ENCODE measurements at regions not wholly inside any gene's neighbourhood (a gene's known extent, or its start where the extent isn't known, plus 50 kb on each side); places are given as distances from the start of the nearest gene placed in this dataset.

DNA sequence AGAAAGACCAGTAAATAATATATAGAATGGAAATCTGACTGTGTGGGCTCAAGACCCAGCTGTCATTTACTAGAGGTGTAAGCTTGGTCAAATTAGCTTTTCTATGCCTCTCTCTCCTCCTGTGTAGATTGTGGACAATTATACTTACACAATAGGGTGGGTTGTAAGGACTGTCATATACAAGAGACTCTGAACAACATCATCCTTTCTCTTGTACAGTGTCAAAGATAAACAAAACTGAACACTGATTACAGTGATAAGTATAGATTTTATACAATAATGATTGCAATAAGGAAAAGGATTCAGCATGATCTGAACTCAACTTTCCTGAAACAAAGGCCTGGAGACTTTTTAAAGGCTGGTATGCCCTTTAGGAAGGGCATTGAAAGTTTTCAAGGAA lies 429.2 kb upstream of the HS3ST1 start:
- Histone ChIP-seq H4K20me1 (ENCODE audit: control insufficient read depth, extremely low read depth, insufficient read depth, low read length) (no peaks in the 10 kb centered on the region), H3K9me3 (ENCODE audit: control insufficient read depth, low read depth, low read length) (no peaks in the 10 kb centered on the region), H3K4me2 (ENCODE audit: control insufficient read depth, extremely low read depth, insufficient read depth, low read depth, low read length) (no peak overlapping the region), H3K4me3 (ENCODE audit: control insufficient read depth in 2 of 3, extremely low read depth in 1 of 3, insufficient read depth in 2 of 3, low read depth in 1 of 3, low read length in 3 of 3) (no peak overlapping the region), H3K4me1 (ENCODE audit: control insufficient read depth, extremely low read depth, insufficient read depth, low read length) (no peaks in the 10 kb centered on the region), H3K36me3 (ENCODE audit: control insufficient read depth in 2 of 2, extremely low read depth in 1 of 2, insufficient read depth in 2 of 2, low read length in 2 of 2) (no peaks in the 10 kb centered on the region), H3K9ac (ENCODE audit: control insufficient read depth, extremely low read depth, insufficient read depth, low read length) (no peak overlapping the region), H3K27ac (ENCODE audit: control insufficient read depth, insufficient read depth, low read length) (no peak overlapping the region), H3K9me1 (ENCODE audit: control insufficient read depth, extremely low read depth, insufficient read depth, low read length) (no peaks in the 10 kb centered on the region), H3K79me2 (ENCODE audit: control insufficient read depth, insufficient read depth, low read length) (no peaks in the 10 kb centered on the region), H3K27me3 (ENCODE audit: control insufficient read depth, extremely low read depth, insufficient read depth, low read length) (no peaks in the 10 kb centered on the region), H2AFZ (ENCODE audit: control insufficient read depth, low read length) (no peak overlapping the region)
- DNase-seq (ENCODE audit: low read depth, low spot score), result no peak
- TF ChIP-seq, protein P1, sequence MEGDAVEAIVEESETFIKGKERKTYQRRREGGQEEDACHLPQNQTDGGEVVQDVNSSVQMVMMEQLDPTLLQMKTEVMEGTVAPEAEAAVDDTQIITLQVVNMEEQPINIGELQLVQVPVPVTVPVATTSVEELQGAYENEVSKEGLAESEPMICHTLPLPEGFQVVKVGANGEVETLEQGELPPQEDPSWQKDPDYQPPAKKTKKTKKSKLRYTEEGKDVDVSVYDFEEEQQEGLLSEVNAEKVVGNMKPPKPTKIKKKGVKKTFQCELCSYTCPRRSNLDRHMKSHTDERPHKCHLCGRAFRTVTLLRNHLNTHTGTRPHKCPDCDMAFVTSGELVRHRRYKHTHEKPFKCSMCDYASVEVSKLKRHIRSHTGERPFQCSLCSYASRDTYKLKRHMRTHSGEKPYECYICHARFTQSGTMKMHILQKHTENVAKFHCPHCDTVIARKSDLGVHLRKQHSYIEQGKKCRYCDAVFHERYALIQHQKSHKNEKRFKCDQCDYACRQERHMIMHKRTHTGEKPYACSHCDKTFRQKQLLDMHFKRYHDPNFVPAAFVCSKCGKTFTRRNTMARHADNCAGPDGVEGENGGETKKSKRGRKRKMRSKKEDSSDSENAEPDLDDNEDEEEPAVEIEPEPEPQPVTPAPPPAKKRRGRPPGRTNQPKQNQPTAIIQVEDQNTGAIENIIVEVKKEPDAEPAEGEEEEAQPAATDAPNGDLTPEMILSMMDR (optimal IDR thresholded peaks at IDR 0.05 in 1 of 3, IDR thresholded peaks at IDR 0.05 in 1 of 3, conservative IDR thresholded peaks at IDR 0.05 in 1 of 3; ENCODE audit: extremely low read depth in 1 of 3, insufficient read depth in 2 of 3, low read length in 3 of 3), result no peak
- TF ChIP-seq EZH2 (IDR thresholded peaks at IDR 0.05; ENCODE audit: low read length), result no peak
- dilution Hi-C loops (cut with MboI; ENCODE audit: extremely low pct_ligation_motif_present, low sequenced_read_pairs), result no loop called here
- FAIRE-seq, result no peak

DNA sequence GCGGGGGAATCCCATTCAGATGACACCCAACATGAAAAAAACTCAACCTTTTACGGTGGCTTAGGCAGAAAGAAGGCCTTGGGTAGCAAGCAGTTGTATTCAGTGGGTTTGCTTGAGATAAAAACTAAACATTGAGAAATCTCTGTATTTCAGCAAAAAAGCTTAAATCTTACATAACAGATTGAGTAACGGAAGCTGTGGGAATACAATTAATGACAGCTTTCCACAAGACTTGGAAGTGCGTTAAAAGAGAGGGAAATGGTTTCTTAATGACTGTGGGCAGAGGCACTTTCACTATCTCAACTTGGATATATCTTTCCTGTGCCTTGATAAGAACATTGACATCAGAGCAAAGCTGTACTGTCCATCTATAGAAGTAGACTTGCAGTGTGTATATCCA lies 418.5 kb upstream of the HS3ST1 start:
- dilution Hi-C loops (cut with MboI; ENCODE audit: extremely low pct_ligation_motif_present, low sequenced_read_pairs), result no loop called here
- H3K4me2 ChIP-seq (ENCODE audit: control insufficient read depth, extremely low read depth, insufficient read depth, low read depth, low read length), result no peak overlapping the region

More for the DNA sequence above, 418.5 kb upstream of the HS3ST1 start:
- H3K27ac ChIP-seq (ENCODE audit: control insufficient read depth, insufficient read depth, low read length), result no peak overlapping the region
- no peaks in the 10 kb centered on the region for H3K4me1 ChIP-seq (ENCODE audit: control insufficient read depth, extremely low read depth, insufficient read depth, low read length)
- no peak overlapping the region for H2AFZ ChIP-seq (ENCODE audit: control insufficient read depth, low read length)
- DNase-seq (ENCODE audit: low read depth, low spot score) (no peak), FAIRE-seq (no peak)
- H3K36me3 ChIP-seq (ENCODE audit: control insufficient read depth in 2 of 2, extremely low read depth in 1 of 2, insufficient read depth in 2 of 2, low read length in 2 of 2), result no peaks in the 10 kb centered on the region
- H4K20me1 ChIP-seq (ENCODE audit: control insufficient read depth, extremely low read depth, insufficient read depth, low read length), result no peaks in the 10 kb centered on the region
- no peak overlapping the region for H3K9ac ChIP-seq (ENCODE audit: control insufficient read depth, extremely low read depth, insufficient read depth, low read length)
- H3K27me3 ChIP-seq (ENCODE audit: control insufficient read depth, extremely low read depth, insufficient read depth, low read length), result no peaks in the 10 kb centered on the region
- H3K79me2 ChIP-seq (ENCODE audit: control insufficient read depth, insufficient read depth, low read length), result no peaks in the 10 kb centered on the region
- no peaks in the 10 kb centered on the region for H3K9me1 ChIP-seq (ENCODE audit: control insufficient read depth, extremely low read depth, insufficient read depth, low read length)
- no peaks in the 10 kb centered on the region for H3K9me3 ChIP-seq (ENCODE audit: control insufficient read depth, low read depth, low read length)
- H3K4me3 ChIP-seq (ENCODE audit: control insufficient read depth in 2 of 3, extremely low read depth in 1 of 3, insufficient read depth in 2 of 3, low read depth in 1 of 3, low read length in 3 of 3), result no peak overlapping the region
- TF ChIP-seq, protein P1 (optimal IDR thresholded peaks at IDR 0.05 in 1 of 3, IDR thresholded peaks at IDR 0.05 in 1 of 3, conservative IDR thresholded peaks at IDR 0.05 in 1 of 3; ENCODE audit: extremely low read depth in 1 of 3, insufficient read depth in 2 of 3, low read length in 3 of 3), result no peak
- TF ChIP-seq EZH2 (IDR thresholded peaks at IDR 0.05; ENCODE audit: low read length), result no peak

Data from keratinocyte (primary cell).